Fibroblast of villous mesenchyme (primary cell): ENCODE measurements at regions not wholly inside any gene's neighbourhood (a gene's known extent, or its start where the extent isn't known, plus 50 kb on each side); places are given as distances from the start of the nearest gene placed in this dataset.
A peak's percentile ranks its signal among the peaks of the same experiment; 100 is the strongest.

ENCODE experiments used
- DNase-seq: peaks from one replicate; pipeline ENCODE4 v3.0.0-alpha.2; 2010; ENCODE audit warnings: low read depth
- H3K4me3 ChIP-seq: 2 replicates; pipeline ENCODE4 v1.5.1; 2011; ENCODE audit warnings: low read depth, mild to moderate bottlenecking, low read length
- TF ChIP-seq, protein P1 (sequence below): IDR thresholded peaks from 2 replicates; pipeline ENCODE4 v1.5.1; 2012; ENCODE audit warnings: low read depth, mild to moderate bottlenecking, low read length; ENCODE audit not compliant: insufficient read depth

DNA sequence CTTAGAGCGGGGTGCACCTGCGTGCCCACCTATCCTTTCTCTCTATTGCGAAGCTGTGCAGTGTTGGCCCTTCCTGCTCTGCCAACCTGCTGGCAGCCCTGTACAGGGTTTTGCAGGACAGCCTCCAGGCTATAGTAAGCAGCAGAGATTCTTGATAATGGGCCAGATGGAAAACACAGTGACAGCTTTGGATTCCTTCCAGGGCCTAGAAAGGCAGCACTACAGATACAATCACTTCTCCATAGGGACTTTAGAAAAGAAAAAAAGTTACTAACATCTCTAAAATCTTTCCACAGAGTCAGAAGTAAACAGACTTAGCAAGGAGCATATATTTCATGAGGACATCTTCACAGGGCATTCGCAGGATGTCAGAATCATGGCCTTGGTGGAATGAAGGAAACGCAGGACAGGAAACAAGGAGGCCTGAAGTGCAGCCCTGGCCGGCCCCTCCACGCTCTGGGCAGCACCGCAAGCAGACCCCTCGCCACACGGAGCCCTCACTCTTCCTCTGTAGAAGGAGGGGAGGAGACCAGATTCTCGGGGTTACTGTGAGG is 172.1 kb upstream of the GAS1 start:
- H3K4me3 ChIP-seq = no peak overlapping the region
- DNase-seq = peak; percentile 81
- TF ChIP-seq, protein P1, sequence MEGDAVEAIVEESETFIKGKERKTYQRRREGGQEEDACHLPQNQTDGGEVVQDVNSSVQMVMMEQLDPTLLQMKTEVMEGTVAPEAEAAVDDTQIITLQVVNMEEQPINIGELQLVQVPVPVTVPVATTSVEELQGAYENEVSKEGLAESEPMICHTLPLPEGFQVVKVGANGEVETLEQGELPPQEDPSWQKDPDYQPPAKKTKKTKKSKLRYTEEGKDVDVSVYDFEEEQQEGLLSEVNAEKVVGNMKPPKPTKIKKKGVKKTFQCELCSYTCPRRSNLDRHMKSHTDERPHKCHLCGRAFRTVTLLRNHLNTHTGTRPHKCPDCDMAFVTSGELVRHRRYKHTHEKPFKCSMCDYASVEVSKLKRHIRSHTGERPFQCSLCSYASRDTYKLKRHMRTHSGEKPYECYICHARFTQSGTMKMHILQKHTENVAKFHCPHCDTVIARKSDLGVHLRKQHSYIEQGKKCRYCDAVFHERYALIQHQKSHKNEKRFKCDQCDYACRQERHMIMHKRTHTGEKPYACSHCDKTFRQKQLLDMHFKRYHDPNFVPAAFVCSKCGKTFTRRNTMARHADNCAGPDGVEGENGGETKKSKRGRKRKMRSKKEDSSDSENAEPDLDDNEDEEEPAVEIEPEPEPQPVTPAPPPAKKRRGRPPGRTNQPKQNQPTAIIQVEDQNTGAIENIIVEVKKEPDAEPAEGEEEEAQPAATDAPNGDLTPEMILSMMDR = no peak

DNA sequence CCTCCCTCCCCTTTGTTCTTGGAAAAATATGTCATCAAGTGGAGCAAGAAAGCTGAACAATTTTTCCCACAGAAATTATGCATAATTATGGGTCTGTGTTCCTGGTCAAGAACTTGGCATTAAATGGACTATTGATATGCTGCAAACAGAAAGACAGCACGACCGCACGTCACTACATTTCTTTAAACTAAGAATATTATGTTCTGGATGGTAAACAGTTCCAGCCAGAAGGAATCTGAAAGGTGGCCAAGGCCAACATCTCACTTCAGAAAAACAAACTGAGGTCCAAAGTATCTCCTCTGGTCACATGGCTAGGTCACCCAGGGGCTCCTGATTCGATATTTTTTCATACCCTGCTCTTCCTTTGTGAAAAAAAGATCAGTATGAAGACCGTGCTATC is 173.3 kb upstream of the GAS1 start:
- TF ChIP-seq, protein P1 = no peak
- no peak for DNase-seq
- no peak overlapping the region for H3K4me3 ChIP-seq

DNA sequence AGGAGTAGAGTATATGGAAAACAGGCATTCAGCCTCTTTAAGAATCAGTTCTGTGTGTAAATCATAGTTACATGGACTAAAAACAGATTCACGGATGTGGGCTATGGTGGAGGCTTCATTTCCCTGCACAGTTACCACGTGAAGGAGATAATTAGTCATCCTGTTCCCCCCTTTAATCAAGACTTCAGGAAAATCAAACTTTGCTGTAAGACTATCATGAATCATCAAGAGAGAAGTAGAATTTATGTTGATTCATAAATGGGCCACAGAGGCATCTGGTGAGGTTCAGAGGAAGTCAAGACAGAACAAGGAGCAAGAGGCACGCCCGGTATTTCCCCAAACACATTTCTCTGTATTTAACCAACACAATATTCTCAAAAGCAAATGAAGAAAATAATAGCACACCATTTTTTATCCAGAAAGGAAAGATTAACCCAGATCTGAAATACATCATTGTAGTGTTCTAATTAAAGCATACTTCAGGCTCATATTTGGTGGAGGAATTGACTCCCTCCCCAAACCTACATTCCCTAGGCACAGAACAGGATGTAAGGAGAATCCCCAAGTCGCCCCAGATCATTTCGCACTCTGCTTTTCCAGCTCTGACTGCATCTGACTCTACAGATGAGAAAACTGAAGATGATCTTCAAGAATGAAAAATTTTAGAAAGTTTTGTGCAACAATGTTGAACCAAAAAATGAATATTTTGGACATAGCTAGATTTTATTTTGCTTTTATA is 175.8 kb upstream of the GAS1 start:
- H3K4me3 ChIP-seq = no peak overlapping the region
- DNase-seq = peak; percentile 75
- TF ChIP-seq, protein P1 = no peak

DNA sequence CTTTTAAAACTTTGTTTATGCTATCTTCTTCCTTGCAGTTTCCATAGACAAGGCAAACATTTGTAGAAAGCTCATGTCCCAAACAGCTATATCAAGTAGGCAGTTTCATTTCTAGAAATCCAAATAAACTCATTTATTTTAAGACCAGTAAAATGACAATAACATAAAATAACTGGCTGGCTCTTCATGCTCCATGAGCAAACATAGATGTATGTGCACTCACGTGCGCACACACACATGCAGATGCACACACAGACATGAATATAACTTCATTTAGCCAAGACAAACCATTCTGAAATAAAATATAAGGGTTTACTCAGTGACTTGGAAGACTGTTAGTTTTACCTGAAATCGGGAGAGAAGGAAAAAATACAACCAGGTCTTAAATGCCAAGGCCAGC is 176.5 kb upstream of the GAS1 start:
- no peak overlapping the region for H3K4me3 ChIP-seq
- DNase-seq = no peak
- TF ChIP-seq, protein P1 = no peak

DNA sequence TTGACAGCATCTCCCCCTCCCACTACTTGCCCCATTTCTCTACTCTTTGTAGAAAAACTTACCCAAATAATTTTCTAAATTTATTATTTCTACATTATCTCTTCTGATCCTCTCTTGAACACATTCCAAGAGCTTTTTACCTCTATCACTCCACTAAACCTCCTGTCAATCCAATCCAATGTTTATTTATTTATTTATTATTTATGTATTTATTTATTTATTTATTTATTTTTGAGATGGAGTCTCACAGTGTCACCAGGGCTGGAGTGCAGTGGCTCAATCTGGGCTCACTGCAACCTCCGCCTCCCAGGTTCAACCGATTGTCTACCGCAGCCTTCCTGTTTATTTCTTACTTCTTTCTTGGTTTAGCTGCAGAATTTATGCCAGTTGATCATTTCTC is 178.5 kb upstream of the GAS1 start:
- DNase-seq = no peak
- no peak overlapping the region for H3K4me3 ChIP-seq
- TF ChIP-seq, protein P1 = no peak

DNA sequence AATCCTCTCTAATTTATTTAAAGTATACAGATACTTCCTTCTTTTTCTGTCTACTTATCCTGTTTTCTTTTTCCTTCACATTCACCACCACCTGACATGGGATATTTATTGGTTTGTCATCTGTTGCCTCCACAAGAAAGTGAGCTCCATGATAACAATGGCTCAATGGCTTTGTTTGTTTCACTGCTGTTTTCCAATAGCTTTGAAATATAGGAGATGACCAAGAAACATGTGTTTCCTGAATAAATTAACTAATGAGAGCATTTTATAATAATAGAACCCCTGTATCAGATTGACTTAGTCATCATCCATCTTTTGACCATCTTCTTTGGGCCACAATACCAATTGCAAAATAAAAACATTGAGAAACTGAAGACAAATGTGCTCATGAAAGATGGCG is 180.2 kb upstream of the GAS1 start:
- TF ChIP-seq, protein P1 = no peak
- H3K4me3 ChIP-seq = no peak overlapping the region
- DNase-seq = no peak
